Neural cell (in vitro differentiated cells): ENCODE measurements at regions not wholly inside any gene's neighbourhood (a gene's known extent, or its start where the extent isn't known, plus 50 kb on each side); places are given as distances from the start of the nearest gene placed in this dataset.

Experiments
- H2AFZ ChIP-seq: fragments of 200-600, 300-800 bp; sonication (generic), shearing (Covaris generic); 2 replicates; pipeline ENCODE4 v1.6.0; 2014; ENCODE audit warnings: low read depth, mild to moderate bottlenecking, antibody characterized with exemption, low read length, moderate library complexity
- H3F3A ChIP-seq: fragments of 200-600 bp; shearing (Covaris generic); 2 replicates; pipeline ENCODE4 v1.6.1; 2016; ENCODE audit warnings: mild to moderate bottlenecking, moderate library complexity, mixed read lengths, antibody characterized with exemption, low read length; ENCODE audit not compliant: insufficient read depth, poor library complexity, severe bottlenecking
- H3K27ac ChIP-seq: fragments of 200-600, 300-800 bp; sonication (generic), shearing (Covaris generic); 2 replicates; pipeline ENCODE4 v1.5.1; 2014; ENCODE audit warnings: mild to moderate bottlenecking, low read length, moderate library complexity
- H3K27me3 ChIP-seq: fragments of 300-800, 200-600 bp; sonication (generic), shearing (Covaris generic); 2 replicates; pipeline ENCODE4 v1.6.0; 2014; ENCODE audit warnings: mild to moderate bottlenecking, low read depth, low read length, moderate library complexity; ENCODE audit not compliant: insufficient read depth
- H3K36me3 ChIP-seq: fragments of 300-800, 200-600 bp; sonication (generic), shearing (Covaris generic); 2 replicates; pipeline ENCODE4 v1.5.1; 2014; ENCODE audit warnings: mild to moderate bottlenecking, antibody characterized with exemption, low read length, moderate library complexity; ENCODE audit not compliant: insufficient read depth
- H3K4me2 ChIP-seq: fragments of 300-800, 200-600 bp; sonication (generic), shearing (Covaris generic); 2 replicates; pipeline ENCODE4 v1.6.0; 2014; ENCODE audit warnings: mild to moderate bottlenecking, low read length
- H3K4me3 ChIP-seq: fragments of 300-800, 200-600 bp; sonication (generic), shearing (Covaris generic); 2 replicates; pipeline ENCODE4 v1.5.1; 2014; ENCODE audit warnings: mild to moderate bottlenecking, low read length, moderate library complexity
- H3K79me2 ChIP-seq: fragments of 200-600 bp; shearing (Covaris generic); replicated peaks from 2 replicates; pipeline ENCODE4 v1.6.0; 2014; ENCODE audit warnings: mild to moderate bottlenecking, low read length, moderate library complexity; ENCODE audit not compliant: insufficient read depth
- H3K9ac ChIP-seq: fragments of 300-800, 200-600 bp; sonication (generic), shearing (Covaris generic); 2 replicates; pipeline ENCODE4 v1.6.1; 2016; ENCODE audit warnings: mild to moderate bottlenecking, low read length, mixed read lengths
- H3K9me2 ChIP-seq: fragments of 200-600 bp; shearing (Covaris generic); 2 replicates; pipeline ENCODE4 v1.6.1; 2016; ENCODE audit warnings: mild to moderate bottlenecking, low read length, mixed read lengths; ENCODE audit not compliant: insufficient read depth
- H3K9me3 ChIP-seq: fragments of 200-600, 300-800 bp; sonication (generic), shearing (Covaris generic); 2 replicates; pipeline ENCODE4 v1.6.1; 2016; ENCODE audit warnings: mild to moderate bottlenecking, mixed run types, low read length, moderate library complexity, mixed read lengths
- H4K20me1 ChIP-seq: fragments of 200-600 bp; shearing (Covaris generic); 2 replicates; pipeline ENCODE4 v1.6.1; 2016; ENCODE audit warnings: mild to moderate bottlenecking, mixed run types; ENCODE audit not compliant: insufficient read depth
- EP300 ChIP-seq: fragments of 450-650 bp; conservative IDR thresholded peaks from 2 replicates; pipeline ENCODE4 v1.6.1; 2014; ENCODE audit warnings: antibody characterized with exemption, mild to moderate bottlenecking, moderate library complexity; ENCODE audit not compliant: poor library complexity, severe bottlenecking
- EZH2 ChIP-seq: fragments of 200-600, 300-800 bp; shearing (Covaris generic), sonication (generic); IDR thresholded peaks from 2 replicates; pipeline ENCODE4 v1.6.1; 2014; ENCODE audit warnings: antibody characterized with exemption, low read length, borderline replicate concordance, mild to moderate bottlenecking; ENCODE audit not compliant: insufficient read depth, poor library complexity, severe bottlenecking
- POLR2AphosphoS5 ChIP-seq: IDR thresholded peaks from 2 replicates; pipeline ENCODE4 v1.6.1; 2012
- RAD21 ChIP-seq: fragments of 450-650 bp; conservative IDR thresholded peaks from 2 replicates; pipeline ENCODE4 v1.6.1; 2014; ENCODE audit warnings: antibody characterized with exemption, mild to moderate bottlenecking, moderate library complexity
- REST ChIP-seq: IDR thresholded peaks from 2 replicates; pipeline ENCODE4 v1.6.1; 2012; ENCODE audit warnings: borderline replicate concordance
- SMC3 ChIP-seq: fragments of 450-650 bp; conservative IDR thresholded peaks from 2 replicates; pipeline ENCODE4 v1.6.1; 2014; ENCODE audit warnings: antibody characterized with exemption, mild to moderate bottlenecking, moderate library complexity; ENCODE audit not compliant: poor library complexity
- TAF1 ChIP-seq: IDR thresholded peaks from 2 replicates; pipeline ENCODE4 v1.6.1; 2012; ENCODE audit warnings: low read depth

GRCh38 chr18:71832946-71833617, 711.1 kb downstream of the CBLN2 start:
- no peak overlapping the region for H3K27ac ChIP-seq
- H3K27me3 ChIP-seq: no peaks in the 10 kb centered on the region
- H3K4me3 ChIP-seq: no peak overlapping the region
- H3K9me2 ChIP-seq: no peaks in the 10 kb centered on the region
- H3K36me3 ChIP-seq: no peaks in the 10 kb centered on the region
- no peaks in the 10 kb centered on the region for H3K79me2 ChIP-seq
- no peaks in the 10 kb centered on the region for H3K9me3 ChIP-seq
- H3F3A ChIP-seq: no peaks in the 10 kb centered on the region
- no peaks in the 10 kb centered on the region for H4K20me1 ChIP-seq
- no peak overlapping the region for H2AFZ ChIP-seq
- no peak overlapping the region for H3K4me2 ChIP-seq
- H3K9ac ChIP-seq: no peak overlapping the region
- TF ChIP-seq EP300 (no peak), REST (no peak), RAD21 (no peak), SMC3 (no peak), TAF1 (no peak), POLR2AphosphoS5 (no peak)

GRCh38 chr18:71831039-71831438, 713.1 kb downstream of the CBLN2 start:
- Histone ChIP-seq H3K36me3 (no peaks in the 10 kb centered on the region), H3K27me3 (no peaks in the 10 kb centered on the region), H3K9ac (no peak overlapping the region), H3K9me2 (no peaks in the 10 kb centered on the region), H3K27ac (no peak overlapping the region), H3K4me3 (no peak overlapping the region), H4K20me1 (no peaks in the 10 kb centered on the region), H3K4me2 (no peak overlapping the region), H2AFZ (no peak overlapping the region), H3K79me2 (no peaks in the 10 kb centered on the region), H3F3A (no peaks in the 10 kb centered on the region), H3K9me3 (no peaks in the 10 kb centered on the region)
- TF ChIP-seq EZH2 (no peak), TAF1 (no peak)

GRCh38 chr18:71827301-71827700, 716.8 kb downstream of the CBLN2 start:
- no peak for TF ChIP-seq RAD21
- TF ChIP-seq SMC3: no peak
- TF ChIP-seq TAF1: no peak
- H3K4me3 ChIP-seq: no peak overlapping the region
- H3K9me3 ChIP-seq: no peaks in the 10 kb centered on the region
- no peak overlapping the region for H3K9ac ChIP-seq
- no peaks in the 10 kb centered on the region for H3K9me2 ChIP-seq
- H3K79me2 ChIP-seq: no peaks in the 10 kb centered on the region
- no peak overlapping the region for H2AFZ ChIP-seq
- H3K27ac ChIP-seq: no peak overlapping the region
- H3K27me3 ChIP-seq: no peaks in the 10 kb centered on the region
- H3K36me3 ChIP-seq: no peaks in the 10 kb centered on the region
- no peaks in the 10 kb centered on the region for H4K20me1 ChIP-seq
- H3K4me2 ChIP-seq: no peak overlapping the region
- H3F3A ChIP-seq: no peaks in the 10 kb centered on the region
